Tibial artery (tissue), 4 donors: ENCODE measurements at regions not wholly inside any gene's neighbourhood (a gene's known extent, or its start where the extent isn't known, plus 50 kb on each side); places are given as distances from the start of the nearest gene placed in this dataset.
"Not testable (repeated sequence)": the region's sequence is repeated elsewhere in the genome, so short reads cannot be mapped to it uniquely, and the experiment has no call there.

ENCODE experiments used
- DNase-seq, 2 donors: peaks; one replicate each; pipeline ENCODE4 v3.0.0-alpha.2; 2019
- H3K27ac ChIP-seq, 2 donors: fragments of 200-600 bp; sonication (generic) in 1 of 2; 1 replicate in 1 of 2; 2 replicates in 1 of 2; pipeline ENCODE4 v1.5.1; 2018 to 2019; ENCODE audit warnings: mild to moderate bottlenecking in 1 of 2
- H3K27me3 ChIP-seq, 2 donors: fragments of 200-600 bp; sonication (generic) in 1 of 2; one replicate each; pipeline versions ENCODE4 v1.5.1 to v1.6.0; 2016 to 2019
- H3K36me3 ChIP-seq, 3 donors: fragments of 200-600 bp; sonication (generic) in 2 of 3; one replicate each; pipeline ENCODE4 v1.5.1; 2016 to 2019; ENCODE audit warnings: mild to moderate bottlenecking in 2 of 3
- H3K4me1 ChIP-seq, 4 donors: fragments of 200-600 bp; sonication (generic) in 2 of 4; 1 replicate in 3 of 4; 2 replicates in 1 of 4; pipeline ENCODE4 v1.5.1; 2016 to 2019
- H3K4me3 ChIP-seq, 2 donors: fragments of 200-600 bp; sonication (generic) in 1 of 2; 1 replicate in 1 of 2; 2 replicates in 1 of 2; pipeline ENCODE4 v1.5.1; 2018 to 2019; ENCODE audit warnings: mild to moderate bottlenecking in 2 of 2
- H3K9me3 ChIP-seq, 3 donors: fragments of 200-600 bp; sonication (generic) in 1 of 3; one replicate each; pipeline ENCODE4 v1.5.1; 2016 to 2019
- intact Hi-C: fragments of 100-400 bp; cut with DNase I; formaldehyde crosslinking; loops from one replicate; pipeline ENCODE4 v1.15.0; 2023; ENCODE audit warnings: low total_unique reads
- TF ChIP-seq, protein P1 (sequence below), 2 experiments: fragments of 200-600 bp in 1 of 2; fragments of 450-650 bp in 1 of 2; IDR thresholded peaks; one replicate each; pipeline ENCODE4 v1.5.1; 2017 to 2019; ENCODE audit warnings: antibody characterized with exemption in 2 of 2, mild to moderate bottlenecking in 1 of 2, moderate library complexity in 1 of 2

DNA sequence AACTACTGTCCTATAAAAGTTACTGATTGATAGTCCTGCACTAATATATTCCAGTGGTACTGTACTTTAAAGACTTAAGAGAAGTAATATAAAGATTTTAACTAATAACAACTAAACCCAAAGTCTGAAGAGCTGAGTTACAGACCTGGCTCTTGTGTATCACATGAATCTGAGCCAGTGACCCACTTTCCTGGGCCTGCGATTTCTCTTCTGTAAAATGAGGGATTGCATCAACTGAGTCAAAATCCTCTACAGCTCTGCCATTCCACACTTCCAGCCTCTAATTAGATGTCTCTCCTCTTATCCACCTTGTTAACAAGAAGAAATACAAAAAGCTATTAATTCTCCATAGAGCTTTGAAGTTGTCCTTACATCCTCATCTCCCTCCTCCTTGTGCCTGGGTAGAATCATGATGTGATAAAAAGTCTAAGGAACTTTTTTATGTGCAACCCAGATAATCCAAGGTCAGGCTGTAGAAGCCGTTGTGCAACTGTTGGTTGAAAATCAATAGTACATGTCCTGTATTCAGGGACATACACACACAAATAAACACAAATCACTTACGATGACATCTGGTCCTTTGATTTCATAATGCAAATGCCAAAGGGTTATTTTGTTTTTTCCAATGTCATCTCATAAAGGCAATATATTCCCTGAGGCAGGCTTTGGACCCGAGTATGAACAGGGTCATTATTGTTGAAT lies 410.3 kb downstream of the KCNA4 start:
- DNase-seq, result no peak
- no peaks in the 10 kb centered on the region for H3K4me1 ChIP-seq
- H3K27ac ChIP-seq, result no peak overlapping the region
- no peaks in the 10 kb centered on the region for H3K9me3 ChIP-seq
- H3K27me3 ChIP-seq, result no peaks in the 10 kb centered on the region
- TF ChIP-seq, protein P1, sequence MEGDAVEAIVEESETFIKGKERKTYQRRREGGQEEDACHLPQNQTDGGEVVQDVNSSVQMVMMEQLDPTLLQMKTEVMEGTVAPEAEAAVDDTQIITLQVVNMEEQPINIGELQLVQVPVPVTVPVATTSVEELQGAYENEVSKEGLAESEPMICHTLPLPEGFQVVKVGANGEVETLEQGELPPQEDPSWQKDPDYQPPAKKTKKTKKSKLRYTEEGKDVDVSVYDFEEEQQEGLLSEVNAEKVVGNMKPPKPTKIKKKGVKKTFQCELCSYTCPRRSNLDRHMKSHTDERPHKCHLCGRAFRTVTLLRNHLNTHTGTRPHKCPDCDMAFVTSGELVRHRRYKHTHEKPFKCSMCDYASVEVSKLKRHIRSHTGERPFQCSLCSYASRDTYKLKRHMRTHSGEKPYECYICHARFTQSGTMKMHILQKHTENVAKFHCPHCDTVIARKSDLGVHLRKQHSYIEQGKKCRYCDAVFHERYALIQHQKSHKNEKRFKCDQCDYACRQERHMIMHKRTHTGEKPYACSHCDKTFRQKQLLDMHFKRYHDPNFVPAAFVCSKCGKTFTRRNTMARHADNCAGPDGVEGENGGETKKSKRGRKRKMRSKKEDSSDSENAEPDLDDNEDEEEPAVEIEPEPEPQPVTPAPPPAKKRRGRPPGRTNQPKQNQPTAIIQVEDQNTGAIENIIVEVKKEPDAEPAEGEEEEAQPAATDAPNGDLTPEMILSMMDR (IDR thresholded peaks at IDR 0.05), result no peak
- intact Hi-C loops, result no loop called here
- H3K4me3 ChIP-seq, result no peak overlapping the region
- no peaks in the 10 kb centered on the region for H3K36me3 ChIP-seq

DNA sequence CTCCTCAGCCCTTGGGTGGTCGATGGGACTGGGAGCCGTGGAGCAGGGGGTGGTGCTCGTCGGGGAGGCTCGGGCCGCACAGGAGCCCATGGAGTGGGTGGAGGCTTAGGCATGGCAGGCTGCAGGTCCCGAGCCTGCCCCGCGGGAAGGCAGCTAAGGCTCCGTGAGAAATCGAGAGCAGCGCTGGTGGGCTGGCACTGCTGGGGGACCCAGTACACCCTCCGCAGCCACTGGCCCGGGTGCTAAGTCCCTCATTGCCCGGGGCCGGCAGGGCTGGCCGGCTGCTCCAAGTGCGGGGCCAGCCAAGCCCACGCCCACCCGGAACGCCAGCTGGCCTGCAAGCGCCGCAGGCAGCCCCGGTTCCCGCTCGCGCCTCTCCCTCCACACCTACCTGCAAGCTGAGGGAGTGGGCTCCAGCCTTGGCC lies 416.7 kb downstream of the KCNA4 start:
- H3K36me3 ChIP-seq, intact Hi-C loops, H3K27me3 ChIP-seq, DNase-seq, H3K9me3 ChIP-seq, H3K27ac ChIP-seq, H3K4me3 ChIP-seq, H3K4me1 ChIP-seq: not testable (repeated sequence)

DNA sequence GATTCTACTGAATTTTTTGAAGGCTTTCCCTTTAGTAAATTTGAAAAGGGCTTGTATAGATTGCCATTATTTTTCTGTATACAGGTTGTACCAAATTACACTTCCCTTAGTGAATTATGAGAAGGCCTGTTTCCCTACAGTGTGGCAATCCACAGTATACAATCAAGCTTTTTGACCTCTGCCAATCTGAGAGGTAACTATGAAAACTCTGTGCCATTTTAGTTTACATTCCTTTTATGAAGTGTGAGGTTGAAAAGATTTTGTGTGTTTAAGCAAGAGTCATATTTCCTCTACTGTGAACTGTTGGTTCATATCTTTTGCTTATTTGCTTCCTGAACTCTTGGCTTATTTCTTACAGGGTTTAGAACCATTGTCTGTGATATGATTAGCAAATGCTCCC lies 432.5 kb downstream of the KCNA4 start:
- intact Hi-C loops, result no loop called here
- Histone ChIP-seq H3K9me3 (no peaks in the 10 kb centered on the region), H3K36me3 (no peaks in the 10 kb centered on the region), H3K27ac (no peak overlapping the region), H3K4me3 (no peak overlapping the region), H3K27me3 (no peaks in the 10 kb centered on the region), H3K4me1 (no peaks in the 10 kb centered on the region)
- no peak for DNase-seq
- TF ChIP-seq, protein P1 (IDR thresholded peaks at IDR 0.05), result no peak

DNA sequence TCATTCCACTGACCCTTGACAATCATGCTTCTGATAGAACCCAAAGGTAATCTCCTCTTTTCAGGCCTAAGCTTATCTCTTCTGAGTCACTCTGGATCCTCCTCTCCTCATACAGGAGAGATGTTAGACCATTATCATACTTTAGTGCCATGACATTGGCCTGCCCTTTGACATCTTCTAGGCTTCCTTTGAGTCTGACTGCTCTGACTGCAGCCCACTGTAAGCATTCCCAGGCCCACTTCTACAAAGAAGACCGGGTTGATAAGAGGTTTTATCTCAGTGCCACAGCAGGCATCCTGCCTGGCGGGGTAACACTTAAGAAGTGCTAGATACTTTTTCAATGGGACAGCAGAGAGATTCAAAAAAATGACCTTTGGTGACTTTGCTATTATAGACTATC lies 438.0 kb downstream of the KCNA4 start:
- Histone ChIP-seq H3K4me1 (no peaks in the 10 kb centered on the region), H3K4me3 (no peak overlapping the region), H3K36me3 (no peaks in the 10 kb centered on the region), H3K27me3 (no peaks in the 10 kb centered on the region), H3K27ac (no peak overlapping the region), H3K9me3 (no peaks in the 10 kb centered on the region)
- no peak for DNase-seq
- TF ChIP-seq, protein P1 (IDR thresholded peaks at IDR 0.05), result no peak
- intact Hi-C loops, result no loop called here

DNA sequence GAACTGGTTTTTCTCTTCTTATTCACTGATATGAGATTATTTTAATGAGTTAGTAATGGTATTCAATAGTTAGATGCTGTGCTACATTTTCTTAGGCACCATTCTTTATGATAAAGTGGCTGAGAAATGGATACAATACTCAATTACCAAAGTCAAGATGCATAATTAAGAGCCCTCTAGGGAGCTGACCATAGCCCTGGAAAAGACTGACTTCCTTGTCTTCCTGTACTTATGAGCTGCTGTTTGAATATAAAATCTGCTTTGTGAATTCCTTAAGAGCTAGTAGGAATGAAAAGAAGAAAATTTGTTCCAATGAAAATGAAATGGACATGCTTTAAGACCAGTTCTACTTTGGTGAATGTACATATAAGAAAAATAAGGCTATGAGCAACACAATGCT lies 452.3 kb downstream of the KCNA4 start:
- TF ChIP-seq, protein P1 (IDR thresholded peaks at IDR 0.05), result no peak
- H3K27me3 ChIP-seq, result no peaks in the 10 kb centered on the region
- no peaks in the 10 kb centered on the region for H3K9me3 ChIP-seq
- H3K36me3 ChIP-seq, result no peaks in the 10 kb centered on the region
- H3K27ac ChIP-seq, result no peak overlapping the region
- no peak overlapping the region for H3K4me3 ChIP-seq
- intact Hi-C loops, result no loop called here
- no peaks in the 10 kb centered on the region for H3K4me1 ChIP-seq
- no peak for DNase-seq

DNA sequence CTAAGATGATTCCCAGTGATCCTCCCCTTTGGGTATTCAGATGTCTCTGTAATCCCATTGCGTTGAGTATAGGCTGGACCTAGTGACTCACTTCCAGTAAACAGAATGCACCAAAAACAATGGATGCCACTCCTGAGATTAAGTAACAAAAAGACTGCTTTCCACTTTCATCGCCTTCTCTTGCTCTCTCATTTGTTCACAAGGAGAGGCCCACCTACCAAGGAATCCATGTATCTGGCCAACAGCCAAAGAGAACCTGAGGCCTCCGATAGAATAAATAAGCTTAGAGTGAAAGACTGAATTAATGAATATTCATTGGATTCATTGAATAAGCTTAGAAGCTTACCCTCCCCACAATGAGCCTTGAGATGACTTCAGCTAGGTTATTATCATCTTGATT lies 454.6 kb downstream of the KCNA4 start:
- Histone ChIP-seq H3K4me3 (no peak overlapping the region), H3K9me3 (no peaks in the 10 kb centered on the region), H3K36me3 (no peaks in the 10 kb centered on the region), H3K27ac (no peak overlapping the region), H3K4me1 (no peaks in the 10 kb centered on the region), H3K27me3 (no peaks in the 10 kb centered on the region)
- TF ChIP-seq, protein P1 (IDR thresholded peaks at IDR 0.05), result no peak
- intact Hi-C loops, result no loop called here
- DNase-seq, result no peak
